ENCODE measurements at regions not wholly inside any gene's neighbourhood (a gene's known extent, or its start where the extent isn't known, plus 50 kb on each side); places are given as distances from the start of the nearest gene placed in this dataset.

DNA sequence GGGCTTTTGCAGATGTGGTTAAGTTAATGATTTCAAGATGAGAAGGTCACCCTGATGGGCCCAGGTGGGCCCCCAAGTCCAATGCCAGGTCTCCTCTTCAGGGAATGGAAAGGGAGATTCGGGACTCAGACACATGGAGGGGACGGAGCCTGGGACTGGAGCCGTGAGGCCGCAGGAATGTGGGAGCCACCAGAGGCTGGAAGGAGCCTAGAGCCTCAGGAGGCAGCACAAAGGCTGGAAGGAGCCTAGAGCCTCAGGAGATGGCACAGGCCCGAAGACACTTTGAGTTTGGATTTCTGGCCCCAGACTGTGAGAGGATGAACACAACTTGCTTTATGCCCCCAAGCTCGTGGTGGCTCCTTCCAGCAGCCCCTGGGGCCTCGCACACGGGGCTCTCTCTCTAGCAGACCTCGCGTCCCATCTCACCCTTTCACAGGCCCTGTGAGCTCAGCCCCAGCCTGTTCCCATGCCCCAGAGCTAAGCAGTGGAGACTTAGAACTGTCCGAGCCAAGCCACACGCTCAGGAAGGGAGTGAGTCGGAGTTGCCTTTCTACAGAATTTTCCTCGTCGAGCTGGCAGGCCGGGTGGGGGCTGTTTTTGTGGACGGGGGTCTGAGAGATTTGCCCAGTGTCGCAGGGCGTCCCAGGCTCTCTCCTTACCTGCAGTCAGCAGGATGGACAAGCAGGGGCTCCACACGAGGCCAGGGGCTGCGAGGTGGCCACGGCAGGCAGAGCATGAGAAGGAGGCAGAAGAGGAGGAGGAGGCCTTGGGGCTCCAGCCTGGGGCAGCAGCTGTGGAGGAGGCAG is 937.6 kb downstream of the BRD1 start:
- no peak overlapping the region for H3K4me3 ChIP-seq (ENCODE audit: low read length)
- no peak for DNase-seq (ENCODE audit: low read depth, low spot score)

DNA sequence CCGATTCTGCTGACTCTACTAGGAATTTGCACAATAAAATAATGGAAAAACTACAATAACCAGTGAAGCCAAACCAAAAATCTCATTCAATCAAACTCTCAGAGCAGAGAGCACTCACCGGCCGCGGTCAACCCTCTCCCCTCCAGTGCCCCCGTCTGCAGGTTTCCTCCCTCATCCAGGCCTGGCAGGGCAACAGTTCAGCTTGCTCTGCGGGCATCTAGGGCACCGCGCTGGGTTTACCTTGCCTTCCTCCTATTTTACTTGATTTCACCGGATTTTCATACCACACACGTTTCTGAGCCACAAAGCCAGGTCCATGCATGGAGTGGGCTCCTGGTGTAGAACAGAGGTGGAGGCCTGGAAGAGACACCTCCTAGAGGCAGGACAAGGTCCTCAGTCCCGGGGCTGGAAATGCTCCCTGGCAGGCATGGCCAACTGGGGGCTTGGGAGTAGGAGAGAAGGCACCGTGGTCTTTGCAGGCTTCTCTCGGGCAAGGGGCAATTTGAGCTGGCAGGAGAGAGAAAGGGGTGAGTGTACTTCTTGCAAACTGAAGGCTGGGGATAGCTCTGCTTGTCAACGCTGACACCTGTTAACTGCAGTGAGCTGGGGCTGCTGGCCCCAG is 938.4 kb downstream of the BRD1 start:
- H3K4me3 ChIP-seq (ENCODE audit: low read length), result no peak overlapping the region
- DNase-seq (ENCODE audit: low read depth, low spot score), result no peak

DNA sequence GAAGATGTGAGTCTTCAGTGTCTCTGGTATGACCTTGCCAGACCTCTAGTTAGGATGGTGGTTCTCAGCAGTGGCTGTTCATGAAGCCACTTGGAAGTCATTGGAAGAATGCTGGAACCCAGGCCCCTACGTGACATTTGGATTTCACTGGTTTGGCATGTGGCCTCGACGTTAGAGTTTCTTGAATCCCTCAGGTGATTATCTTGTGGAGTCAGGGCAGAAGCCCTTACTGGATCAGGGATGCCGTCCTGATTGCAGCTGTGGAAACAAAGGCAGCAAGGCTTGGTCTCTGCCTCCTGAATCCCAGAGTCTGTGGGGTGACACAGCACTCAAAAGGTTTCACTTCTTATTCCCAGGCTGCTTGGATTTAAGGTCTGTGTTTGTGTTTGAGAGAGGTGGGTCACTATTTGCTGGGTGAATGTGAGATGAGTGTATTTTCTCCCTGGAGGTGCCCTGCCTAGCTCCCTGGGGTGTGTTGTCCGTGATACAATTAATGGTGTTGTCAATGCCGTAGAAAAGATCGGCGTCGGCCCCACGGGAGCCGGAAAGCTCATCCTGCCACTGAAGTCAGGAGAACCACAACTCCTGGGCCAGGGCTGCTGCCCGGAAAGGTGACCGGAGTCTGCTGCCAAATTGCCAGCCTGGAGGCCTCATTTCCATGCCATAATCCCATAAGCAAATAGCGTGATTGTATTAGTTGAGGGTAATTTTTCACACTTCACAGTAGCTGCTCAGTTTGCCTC is 939.0 kb downstream of the BRD1 start:
- no peak for DNase-seq (ENCODE audit: low read depth, low spot score)
- H3K4me3 ChIP-seq (ENCODE audit: low read length), result no peak overlapping the region

GRCh38 chr22:48887394-48888332 is 940.0 kb downstream of the BRD1 start:
- no peak for DNase-seq (ENCODE audit: low read depth, low spot score)
- H3K4me3 ChIP-seq (ENCODE audit: low read length), result no peak overlapping the region

GRCh38 chr22:48886604-48887393 is 940.9 kb downstream of the BRD1 start:
- no peak overlapping the region for H3K4me3 ChIP-seq (ENCODE audit: low read length)
- DNase-seq (ENCODE audit: low read depth, low spot score), result no peak

GRCh38 chr22:48885919-48886305 is 941.8 kb downstream of the BRD1 start:
- no peak overlapping the region for H3K4me3 ChIP-seq (ENCODE audit: low read length)
- DNase-seq (ENCODE audit: low read depth, low spot score), result no peak

DNA sequence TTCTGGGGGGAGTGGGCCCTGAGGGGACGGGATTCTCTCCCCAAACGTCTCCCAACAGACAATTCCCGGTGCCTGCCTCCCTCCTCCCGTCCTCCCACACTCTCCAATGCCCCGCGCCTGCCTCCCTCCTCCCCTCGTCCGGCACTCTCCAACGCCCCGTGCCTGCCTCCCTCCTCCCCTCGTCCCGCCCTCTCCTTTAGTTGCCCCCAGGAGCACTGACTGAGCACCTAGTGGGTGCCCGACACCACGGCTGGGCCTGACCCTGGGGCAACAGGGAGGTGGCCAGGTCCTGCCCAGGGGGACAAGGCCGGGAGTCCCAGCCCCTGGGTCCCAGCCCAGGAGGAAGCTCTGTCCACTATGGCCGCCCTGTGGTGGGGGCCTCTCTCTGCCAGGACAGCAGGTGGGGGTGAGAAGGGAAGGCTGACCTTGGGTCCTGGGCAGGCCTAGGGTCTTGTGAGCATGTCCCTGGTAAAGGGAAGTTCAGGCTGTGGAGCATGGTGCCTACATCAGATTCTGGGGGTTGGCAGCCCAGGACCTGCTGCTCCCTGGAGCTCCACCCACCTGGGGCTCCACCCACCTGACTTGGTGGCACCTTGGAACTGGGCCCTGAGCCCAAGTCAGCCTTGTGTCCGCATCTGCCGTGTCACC is 942.3 kb downstream of the BRD1 start:
- H3K4me3 ChIP-seq (ENCODE audit: low read length), result no peak overlapping the region
- no peak for DNase-seq (ENCODE audit: low read depth, low spot score)

- no peak for DNase-seq (ENCODE audit: low read depth, low spot score)
- no peak overlapping the region for H3K4me3 ChIP-seq (ENCODE audit: low read length)
Measured at GRCh38 chr22:48884786-48885185, 942.9 kb downstream of the BRD1 start.

- DNase-seq (ENCODE audit: low read depth, low spot score), result no peak
- no peak overlapping the region for H3K4me3 ChIP-seq (ENCODE audit: low read length)
Measured at GRCh38 chr22:48884324-48884723, 943.3 kb downstream of the BRD1 start.

DNA sequence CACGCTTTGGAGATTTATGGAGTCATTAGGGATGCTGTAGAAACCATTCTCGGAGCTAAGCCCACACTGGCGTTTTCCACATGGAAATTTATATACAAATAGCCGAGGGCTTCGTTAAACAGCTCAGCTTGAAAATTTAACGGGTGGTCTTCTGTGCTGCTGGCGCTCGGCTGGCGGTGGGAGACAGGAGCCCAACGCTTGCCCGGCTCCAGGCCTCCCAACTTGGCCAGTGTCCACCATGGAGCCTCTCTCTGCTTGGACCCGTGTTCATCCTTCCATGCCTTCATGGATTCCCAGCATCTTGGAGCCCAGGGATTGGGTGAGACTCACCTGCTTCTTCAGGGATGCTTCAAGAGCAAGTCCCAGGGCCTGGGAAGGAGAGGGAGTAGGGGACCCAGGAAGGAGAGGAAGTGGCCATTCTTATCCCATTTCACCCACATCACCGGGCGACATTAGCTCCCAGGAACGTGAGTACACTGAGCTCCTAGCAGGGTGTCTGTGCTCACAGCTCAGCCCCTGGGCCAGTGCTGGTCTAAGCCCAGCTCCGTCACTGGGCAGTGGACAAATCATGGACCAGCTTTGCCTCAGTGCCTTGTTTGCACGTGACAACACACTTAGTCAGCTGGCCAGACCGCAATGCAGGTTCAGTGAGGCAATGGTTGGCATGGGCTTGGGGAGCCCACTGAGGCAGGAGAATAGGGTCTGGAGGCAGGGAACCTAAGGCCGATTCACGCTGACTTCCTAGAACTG is 944.3 kb downstream of the BRD1 start:
- no peak for DNase-seq (ENCODE audit: low read depth, low spot score)
- no peak overlapping the region for H3K4me3 ChIP-seq (ENCODE audit: low read length)

DNA sequence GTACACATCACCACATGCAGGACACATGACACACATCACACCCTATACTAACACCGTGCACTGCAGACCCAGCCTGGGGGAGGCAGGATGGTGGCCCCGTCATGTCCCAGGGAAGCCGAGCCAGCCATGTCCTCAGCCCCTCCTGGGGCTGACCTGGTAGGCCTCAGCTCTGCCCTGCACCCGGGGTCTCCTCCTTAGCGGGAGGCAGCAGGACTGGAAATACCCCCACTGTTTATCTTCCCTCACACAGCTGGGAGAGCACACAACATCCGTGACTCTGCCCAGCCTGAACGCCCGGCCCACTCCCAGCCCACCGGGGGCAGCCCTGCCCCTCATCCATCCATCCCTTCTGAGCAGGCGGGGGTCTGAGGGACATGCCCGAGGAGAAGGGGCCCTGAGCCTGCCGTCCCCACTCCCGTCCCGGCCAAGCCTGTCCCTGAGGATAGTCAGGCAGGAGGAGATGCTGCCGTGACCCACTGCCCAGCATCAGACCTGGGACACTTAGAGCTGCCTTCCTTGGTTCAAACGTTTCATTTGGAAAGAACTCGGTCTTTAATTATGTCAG is 945.0 kb downstream of the BRD1 start:
- no peak overlapping the region for H3K4me3 ChIP-seq (ENCODE audit: low read length)
- DNase-seq (ENCODE audit: low read depth, low spot score), result no peak

DNA sequence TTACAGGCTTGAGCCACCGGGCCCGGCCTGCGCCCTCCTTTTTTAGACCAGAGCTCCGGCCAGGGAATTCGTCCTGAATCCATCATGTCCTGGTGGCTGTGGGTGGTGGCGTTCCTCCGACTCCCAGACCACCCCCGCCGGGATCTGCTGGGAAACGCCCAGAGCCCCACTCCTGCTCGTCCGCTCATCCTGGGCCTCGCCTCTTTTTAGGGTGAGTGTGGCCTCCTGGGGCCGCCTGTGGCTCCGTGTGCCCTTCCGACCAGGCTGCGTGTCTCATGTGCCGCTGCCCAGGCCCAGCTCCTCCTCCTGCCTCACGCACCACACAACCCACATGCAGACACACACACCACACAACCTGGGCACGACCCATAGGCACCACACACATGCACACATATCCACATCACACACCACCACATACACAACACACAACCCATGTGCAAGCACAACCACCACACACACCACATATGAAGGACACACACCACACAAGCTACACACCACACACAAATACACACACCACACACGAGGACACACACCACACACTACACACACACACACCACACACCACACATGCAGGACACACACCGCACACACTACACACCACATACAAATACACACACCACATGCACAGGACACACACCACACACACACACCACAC is 946.2 kb downstream of the BRD1 start:
- no peak for DNase-seq (ENCODE audit: low read depth, low spot score)
- H3K4me3 ChIP-seq (ENCODE audit: low read length), result no peak overlapping the region

- H3K4me3 ChIP-seq (ENCODE audit: low read length), result no peak overlapping the region
- no peak for DNase-seq (ENCODE audit: low read depth, low spot score)
Measured at GRCh38 chr22:48880749-48881148, 946.9 kb downstream of the BRD1 start.

GRCh38 chr22:48876951-48877350 is 950.7 kb downstream of the BRD1 start:
- no peak for DNase-seq (ENCODE audit: low read depth, low spot score)
- no peak overlapping the region for H3K4me3 ChIP-seq (ENCODE audit: low read length)

DNA sequence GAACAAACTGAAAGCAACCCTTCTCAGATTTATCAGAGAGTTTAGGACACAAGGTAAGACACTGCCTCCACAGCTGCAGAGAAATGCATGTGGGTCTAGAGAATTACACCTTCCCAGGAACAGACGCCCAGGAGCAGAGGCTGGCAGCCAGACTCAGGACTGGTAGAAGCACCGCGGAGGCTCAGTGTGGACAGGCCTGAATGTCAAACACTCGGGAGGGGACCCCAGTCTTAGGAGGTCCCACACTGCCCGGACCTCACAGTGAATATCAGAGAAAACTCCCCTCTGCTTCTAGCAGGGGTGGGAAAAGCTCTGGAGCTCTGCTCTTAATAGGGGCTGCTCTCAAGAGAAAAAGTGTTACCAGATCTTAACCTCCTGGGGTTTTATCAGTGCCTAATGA is 952.7 kb downstream of the BRD1 start:
- H3K4me3 ChIP-seq (ENCODE audit: low read length), result no peak overlapping the region
- DNase-seq (ENCODE audit: low read depth, low spot score), result no peak

GRCh38 chr22:48873191-48873520 is 954.5 kb downstream of the BRD1 start:
- DNase-seq (ENCODE audit: low read depth, low spot score), result no peak
- H3K4me3 ChIP-seq (ENCODE audit: low read length), result no peak overlapping the region

Measured in Jurkat, Clone E6-1 (cell line).